ENCODE measurements at regions not wholly inside any gene's neighbourhood (a gene's known extent, or its start where the extent isn't known, plus 50 kb on each side); places are given as distances from the start of the nearest gene placed in this dataset.

DNA sequence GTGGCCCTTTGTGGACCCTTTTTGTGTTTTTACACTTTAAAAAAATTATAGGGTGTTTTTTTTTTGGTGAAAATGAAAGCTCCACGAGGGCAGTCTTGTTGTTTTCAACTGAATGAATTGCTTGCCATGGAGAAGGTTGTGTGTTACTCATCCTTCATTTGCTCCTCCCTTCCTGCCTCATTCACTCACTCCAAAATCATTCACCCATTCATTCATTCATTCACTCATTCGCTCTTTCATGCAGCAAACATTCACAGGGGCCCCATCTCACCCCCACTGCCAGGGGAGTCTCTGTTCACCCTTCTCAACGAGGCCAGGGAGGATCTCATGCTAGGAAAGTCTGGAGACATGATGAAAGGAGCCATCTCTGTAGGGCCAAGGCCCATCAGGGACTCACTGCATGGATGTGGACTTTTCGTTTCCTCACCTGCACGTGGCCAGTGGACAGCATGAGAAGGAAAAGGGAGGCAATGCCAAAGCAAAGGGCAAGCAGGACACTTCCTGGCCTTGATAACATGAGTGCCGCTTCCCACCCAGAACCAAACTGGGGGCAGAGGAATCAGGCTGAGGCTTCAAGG is 62.8 kb upstream of the COL13A1 start:
- no peak for DNase-seq (ENCODE audit: low read depth)

DNA sequence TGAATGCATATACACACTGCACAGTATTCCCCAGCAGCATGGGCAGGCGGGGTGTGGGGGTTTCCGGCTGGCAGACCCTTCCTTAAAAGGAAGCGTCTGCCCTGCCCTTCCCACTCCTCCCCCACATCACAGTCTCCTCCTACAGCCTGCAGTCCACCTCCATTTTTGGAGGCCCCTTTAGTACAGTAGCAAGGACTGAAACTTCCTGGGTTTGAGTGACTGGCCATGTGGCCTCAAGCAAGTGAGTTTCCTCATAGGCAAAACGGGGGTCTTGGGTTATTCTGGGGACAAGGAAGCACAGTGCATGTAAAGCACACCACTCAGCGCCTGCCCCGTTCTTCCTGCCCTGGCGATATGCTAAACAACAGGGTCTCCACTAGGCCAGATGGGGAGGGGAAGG is 62.1 kb upstream of the COL13A1 start:
- DNase-seq (ENCODE audit: low read depth): no peak

DNA sequence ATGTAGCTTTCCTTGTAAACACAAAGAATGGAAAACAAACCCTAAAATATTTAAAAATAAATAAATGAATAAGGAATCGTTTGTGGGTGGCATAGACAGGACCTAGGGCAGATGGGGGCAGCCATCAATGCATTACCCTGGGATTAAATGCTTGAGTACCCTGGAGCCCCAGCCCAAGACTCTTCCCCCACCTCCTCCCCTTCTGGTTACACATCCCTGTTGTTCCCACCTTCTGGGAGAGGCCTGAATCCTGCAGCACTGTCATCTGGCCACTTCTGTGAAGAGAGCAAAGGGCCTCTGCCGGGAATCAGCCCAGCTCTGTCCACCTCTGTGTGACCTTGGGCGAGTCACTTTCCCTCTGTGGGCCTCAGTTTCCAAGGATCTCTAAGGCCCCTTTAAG is 61.6 kb upstream of the COL13A1 start:
- no peak for DNase-seq (ENCODE audit: low read depth)

DNA sequence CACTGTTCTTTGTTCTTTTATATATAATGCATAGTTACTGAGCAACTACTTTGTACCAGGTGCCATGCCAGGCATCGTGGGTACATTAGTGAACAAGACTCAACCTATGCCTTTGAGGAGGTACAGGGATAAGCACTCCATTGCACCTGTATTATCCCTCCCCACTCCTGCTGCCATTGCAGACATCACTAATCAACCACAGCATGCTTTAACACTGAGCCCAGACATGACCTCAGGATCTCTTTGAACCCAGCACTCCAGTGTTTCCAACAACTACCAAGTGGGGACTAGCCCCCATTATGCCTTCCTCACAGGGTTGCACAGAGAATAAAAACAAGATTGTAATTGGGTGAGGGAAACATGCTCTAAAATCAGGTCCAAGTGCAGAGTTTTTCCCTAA is 60.5 kb upstream of the COL13A1 start:
- DNase-seq (ENCODE audit: low read depth): no peak

DNA sequence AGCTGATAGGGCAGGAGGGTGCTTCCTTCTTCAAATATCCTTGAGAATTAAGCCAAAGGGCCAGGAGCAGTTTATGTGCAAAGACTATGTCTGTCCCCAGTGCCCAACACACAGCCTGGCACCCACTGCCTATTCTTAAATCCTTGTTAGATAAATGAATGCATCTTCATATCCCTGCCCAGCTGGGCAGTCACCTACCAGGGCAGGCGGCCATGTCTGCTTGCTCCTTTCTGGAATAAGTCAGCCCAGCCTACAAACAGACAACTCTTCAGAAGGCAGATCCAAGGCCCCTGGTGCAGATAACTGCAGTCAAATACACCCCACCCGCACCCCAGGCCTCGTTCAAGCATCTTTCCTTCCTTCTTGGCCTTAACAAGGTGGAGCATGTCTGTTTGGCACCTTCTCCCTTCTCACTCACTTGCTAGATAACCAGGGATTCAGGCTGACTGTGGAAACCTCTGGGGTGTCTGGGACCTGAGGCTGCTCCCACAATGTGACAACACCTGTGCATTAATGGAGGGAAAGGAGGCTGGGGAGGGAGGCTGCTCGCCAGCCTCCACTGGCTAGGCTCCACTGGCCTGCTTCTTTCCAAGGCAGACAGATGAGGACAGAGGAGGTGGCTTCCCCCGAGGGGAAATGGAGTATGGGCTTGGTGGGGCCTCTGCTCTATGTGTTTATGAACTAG is 59.9 kb upstream of the COL13A1 start:
- DNase-seq (ENCODE audit: low read depth): no peak

DNA sequence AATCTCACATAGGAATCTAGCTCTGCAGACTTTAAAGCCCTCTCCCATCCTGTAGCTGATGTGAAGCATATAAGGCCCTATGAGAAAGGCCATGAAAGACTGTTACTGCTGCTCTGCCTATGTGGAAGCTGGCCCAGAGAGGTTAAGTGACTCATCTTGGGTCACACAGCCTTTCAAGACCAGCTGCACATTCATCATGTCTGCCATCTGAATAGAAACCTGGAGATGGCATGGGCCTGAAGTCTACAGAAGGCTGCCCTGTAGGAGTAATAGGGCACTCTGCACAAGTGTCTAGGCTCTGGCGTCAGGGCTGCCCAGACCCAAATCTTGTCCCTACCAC is 59.4 kb upstream of the COL13A1 start:
- no peak for DNase-seq (ENCODE audit: low read depth)

DNA sequence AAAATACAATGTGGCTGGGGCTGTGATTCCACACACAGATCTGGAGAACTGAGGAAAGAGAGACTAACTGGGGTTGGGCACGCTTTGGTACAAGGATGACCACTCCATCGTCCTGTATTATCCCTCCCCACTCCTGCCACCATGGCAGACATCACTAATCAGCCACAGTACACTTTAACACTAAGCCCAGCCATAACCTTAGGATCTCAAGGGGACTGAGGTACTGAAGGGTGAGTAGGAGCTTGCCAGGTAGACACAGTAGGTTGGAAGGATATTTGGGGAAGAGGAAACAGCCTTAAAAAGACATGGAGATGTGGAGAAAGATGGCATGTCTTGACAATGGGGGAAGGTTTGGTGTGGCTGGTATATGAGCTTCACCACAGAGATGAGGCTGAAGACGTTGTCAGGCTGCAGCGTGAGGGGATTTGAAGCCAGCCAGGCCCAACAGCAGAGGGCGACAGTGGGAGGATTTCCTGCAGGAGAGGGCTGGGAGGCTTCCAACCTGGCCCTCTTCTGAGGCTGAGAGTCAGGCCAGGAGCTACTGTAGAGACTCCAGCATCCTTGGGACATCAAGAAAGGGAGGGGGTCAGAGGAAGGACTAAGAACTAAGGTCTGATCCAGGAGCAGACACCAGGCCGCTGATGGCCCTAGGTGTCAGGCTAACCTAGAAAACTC is 58.6 kb upstream of the COL13A1 start:
- DNase-seq (ENCODE audit: low read depth): no peak

DNA sequence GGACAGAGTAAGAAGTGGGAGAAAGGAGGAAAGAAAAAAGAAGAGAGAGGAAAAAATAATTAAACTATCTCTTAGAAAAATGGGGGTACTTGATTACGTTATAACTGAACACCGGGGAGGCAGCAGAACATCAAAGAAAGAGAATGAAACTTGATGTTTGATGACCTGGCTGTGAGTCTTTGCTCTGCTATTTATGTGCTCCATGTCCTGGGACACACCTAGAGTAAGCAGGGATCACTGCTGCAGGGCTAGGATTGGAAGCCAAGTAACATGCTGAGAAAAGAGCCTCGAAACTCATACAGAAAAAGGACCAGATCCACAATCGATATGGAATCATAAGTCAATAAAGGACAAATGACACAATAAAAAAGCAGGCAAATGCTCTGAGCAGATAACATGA is 56.7 kb upstream of the COL13A1 start:
- DNase-seq (ENCODE audit: low read depth): no peak

DNA sequence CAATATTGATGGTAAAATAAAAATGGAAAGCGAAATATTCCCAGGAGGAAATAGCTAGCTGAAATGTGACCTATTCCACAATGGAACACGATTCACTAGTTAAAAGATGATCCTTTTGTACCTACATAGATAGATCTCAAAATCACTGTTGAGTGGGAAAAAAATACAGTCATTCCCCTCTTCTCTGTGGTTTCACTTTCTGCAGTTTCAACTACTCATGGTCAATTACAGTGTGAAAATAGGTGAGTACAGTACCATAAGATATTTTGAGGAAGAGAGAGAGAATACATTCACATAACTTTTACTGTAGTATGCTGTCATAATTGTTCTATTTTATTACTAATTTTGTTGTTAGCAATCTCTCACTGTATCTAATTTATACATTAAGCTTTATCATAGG is 56.0 kb upstream of the COL13A1 start:
- no peak for DNase-seq (ENCODE audit: low read depth)

DNA sequence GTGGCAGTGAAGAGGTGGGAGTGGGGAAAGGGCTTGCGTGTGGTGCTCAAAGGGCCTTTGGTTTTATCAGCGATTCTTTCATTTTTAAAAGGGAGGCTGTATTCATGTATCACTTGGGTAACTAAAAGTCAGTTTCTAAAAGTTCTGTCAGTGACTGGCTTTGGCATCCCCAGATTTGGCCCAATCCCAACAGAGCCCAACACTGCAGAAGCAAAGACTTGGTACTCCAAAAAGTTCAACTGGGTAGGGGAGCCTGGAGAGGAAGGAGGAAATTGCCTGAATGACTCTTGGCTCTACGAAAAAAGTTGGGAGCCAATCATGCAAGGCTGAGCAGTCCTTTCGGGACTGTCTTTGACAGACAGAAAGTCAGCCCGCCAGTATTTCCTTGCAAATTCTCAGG is 54.5 kb upstream of the COL13A1 start:
- no peak for DNase-seq (ENCODE audit: low read depth)

DNA sequence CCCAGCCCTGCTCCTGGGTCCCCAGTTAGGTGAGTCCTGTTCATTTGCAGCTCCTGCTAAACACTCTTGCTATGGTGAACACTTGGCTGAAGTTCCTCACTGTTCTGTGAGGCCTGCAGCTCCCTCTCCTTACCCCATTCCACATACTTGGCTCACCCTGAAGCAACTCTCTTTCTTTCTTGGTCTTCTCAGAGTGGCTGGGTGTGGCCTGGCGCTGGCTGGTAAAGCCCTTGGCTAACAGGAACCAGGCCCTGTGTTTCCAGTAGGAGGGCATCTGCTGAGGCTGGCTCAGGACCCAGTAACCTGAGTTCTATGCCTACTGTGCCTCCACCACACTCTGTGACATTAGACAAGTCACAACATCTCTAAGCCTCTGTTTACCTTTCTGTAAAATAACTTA is 53.1 kb upstream of the COL13A1 start:
- DNase-seq (ENCODE audit: low read depth): no peak

DNA sequence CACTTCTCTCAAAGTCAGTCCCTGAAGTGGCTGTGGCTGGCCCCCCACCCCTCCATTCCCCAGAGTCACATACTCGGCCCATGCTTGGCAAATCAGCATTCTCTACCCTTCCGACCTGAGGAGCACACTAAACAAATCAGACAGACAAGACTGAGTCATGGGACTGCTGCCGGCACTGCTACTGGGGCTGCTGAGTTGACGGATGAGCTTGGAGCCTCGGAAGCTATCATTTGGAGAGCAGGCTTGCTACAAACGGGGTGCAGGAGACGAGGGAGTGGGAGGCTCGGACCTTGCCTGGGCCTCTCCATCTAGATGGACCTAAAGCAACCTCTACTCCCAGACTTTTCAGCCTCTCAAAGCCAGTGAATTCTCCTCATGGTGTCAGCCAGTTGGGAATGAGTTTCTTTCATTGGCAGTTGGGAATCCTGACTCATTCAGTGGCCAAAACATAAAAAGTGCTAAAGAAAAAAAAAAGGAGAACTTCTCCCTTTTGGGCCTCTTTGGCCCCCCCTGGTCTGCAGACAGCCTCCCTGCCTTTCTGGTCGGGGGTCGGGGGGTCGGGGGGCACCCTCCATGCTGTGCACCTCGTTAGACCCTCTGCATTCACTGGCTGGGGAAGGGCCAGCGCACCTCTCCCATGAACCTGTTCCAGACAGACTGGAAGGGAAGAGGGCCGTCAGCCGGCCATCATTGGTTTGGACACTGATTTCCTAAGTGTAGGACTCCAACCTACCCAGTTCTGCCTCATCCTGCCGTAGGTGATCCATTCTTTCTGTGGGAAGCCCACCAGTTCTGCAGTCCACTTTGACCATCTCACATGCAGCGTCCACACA is 52.3 kb upstream of the COL13A1 start:
- no peak for DNase-seq (ENCODE audit: low read depth)

DNA sequence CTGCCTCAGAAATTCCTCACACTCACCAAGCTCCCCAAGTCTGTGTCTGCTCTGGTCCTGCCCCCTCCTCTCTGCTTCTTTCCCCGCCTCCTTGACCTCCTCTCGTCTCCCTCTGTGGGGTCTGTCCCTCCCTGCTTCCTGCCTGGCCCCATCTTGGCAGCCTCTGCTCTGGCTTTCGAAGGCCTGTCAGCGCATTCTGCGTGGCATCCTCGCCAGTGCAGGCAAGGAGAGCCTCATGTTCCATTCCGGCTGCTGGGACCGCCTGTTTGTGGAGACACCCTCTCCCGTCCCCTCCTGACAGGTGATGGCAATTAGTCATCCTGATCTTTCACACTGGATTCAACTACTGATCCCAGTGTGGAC is 51.7 kb upstream of the COL13A1 start:
- DNase-seq (ENCODE audit: low read depth): no peak

DNA sequence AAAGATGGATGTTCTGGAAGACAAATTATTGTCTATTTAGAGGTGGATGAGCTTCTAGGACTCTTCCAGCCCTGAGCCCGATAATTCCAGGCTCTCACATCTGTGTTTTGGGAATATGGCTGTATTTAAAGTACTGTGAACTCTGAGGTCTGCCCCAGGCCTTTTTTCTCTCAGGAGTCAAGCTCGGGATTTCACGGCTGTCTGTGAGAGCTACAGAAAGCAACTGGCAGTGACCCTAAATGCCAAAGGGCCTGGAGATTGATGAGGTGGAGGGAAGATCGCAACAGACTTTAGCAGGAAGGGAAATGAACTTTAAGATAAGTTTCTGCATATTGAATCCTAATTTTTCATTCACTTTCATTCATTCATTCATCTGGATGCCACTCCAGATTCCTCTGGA is 51.0 kb upstream of the COL13A1 start:
- DNase-seq (ENCODE audit: low read depth): no peak

DNA sequence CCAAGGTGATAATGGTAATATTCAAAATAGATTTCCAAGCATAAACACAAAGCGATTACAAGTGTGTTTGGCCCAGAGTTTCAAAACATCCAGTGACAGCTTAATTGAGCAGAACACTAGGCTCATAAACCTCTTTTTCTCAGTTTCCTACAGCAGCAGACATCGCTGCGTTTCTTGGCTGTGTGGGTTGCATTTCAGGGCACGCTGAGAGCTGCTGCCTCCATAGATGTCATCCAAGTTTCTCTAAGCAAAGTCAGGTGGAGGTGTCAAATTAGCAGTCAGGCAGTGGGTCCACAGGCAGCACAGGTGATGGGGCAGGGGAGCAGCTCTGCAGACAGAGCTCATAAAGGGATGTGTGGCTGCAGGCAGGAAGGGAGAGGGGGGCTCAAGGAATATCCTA is 50.5 kb upstream of the COL13A1 start:
- no peak for DNase-seq (ENCODE audit: low read depth)

Measured in myocyte (in vitro differentiated cells).